Brain microvascular endothelial cell (primary cell): ENCODE measurements at regions not wholly inside any gene's neighbourhood (a gene's known extent, or its start where the extent isn't known, plus 50 kb on each side); places are given as distances from the start of the nearest gene placed in this dataset.

Source experiments
- DNase-seq: peaks from one replicate; pipeline ENCODE4 v3.0.0-alpha.2; 2020
- H3K27ac ChIP-seq: fragments of 250-450 bp; sonication (Bioruptor Pico); 2 replicates; pipeline ENCODE4 v1.5.1; 2020; ENCODE audit warnings: mild to moderate bottlenecking, moderate library complexity
- H3K27me3 ChIP-seq: fragments of 250-450 bp; sonication (Bioruptor Pico); replicated peaks from 2 replicates; pipeline ENCODE4 v1.5.1; 2020; ENCODE audit warnings: mild to moderate bottlenecking
- H3K36me3 ChIP-seq: fragments of 250-450 bp; sonication (Bioruptor Pico); replicated peaks from 2 replicates; pipeline ENCODE4 v1.5.1; 2020; ENCODE audit warnings: mild to moderate bottlenecking
- H3K4me3 ChIP-seq: 2 replicates; pipeline ENCODE4 v1.5.1; 2011; ENCODE audit warnings: low read depth, mild to moderate bottlenecking, control low read depth, low read length, moderate library complexity
- in situ Hi-C: cut with HindIII; loops from 2 replicates; pipeline ENCODE4 v1.10.0; 2017; ENCODE audit warnings: low sequenced_read_pairs, low pct_ligation_motif_present
- TF ChIP-seq, protein P1 (sequence below): IDR thresholded peaks from 2 replicates; pipeline ENCODE4 v1.5.1; 2011; ENCODE audit warnings: low read depth, mild to moderate bottlenecking, moderate library complexity, low read length, control low read depth, inconsistent platforms; ENCODE audit errors: missing control alignments

DNA sequence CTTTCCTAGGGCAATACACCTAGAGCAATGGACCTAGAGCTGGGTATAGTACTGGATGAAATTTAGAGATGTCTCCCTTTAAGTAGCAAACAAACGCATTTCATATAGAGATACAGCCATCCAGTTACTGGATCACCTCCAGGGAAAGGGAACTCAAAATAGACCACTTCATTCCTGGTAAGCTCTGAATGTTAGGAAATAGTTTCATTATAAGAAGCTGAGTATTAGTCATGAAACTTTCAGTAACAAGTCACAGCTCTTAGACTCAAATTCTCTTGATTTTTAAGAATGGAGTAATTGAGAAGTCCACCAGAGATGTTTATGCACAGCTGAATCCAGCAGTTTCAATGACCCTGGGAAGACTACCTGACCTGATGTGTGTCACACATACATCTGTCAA is 221.9 kb downstream of the FAM76B start:
- DNase-seq = no peak
- in situ Hi-C loops = no loop called here

DNA sequence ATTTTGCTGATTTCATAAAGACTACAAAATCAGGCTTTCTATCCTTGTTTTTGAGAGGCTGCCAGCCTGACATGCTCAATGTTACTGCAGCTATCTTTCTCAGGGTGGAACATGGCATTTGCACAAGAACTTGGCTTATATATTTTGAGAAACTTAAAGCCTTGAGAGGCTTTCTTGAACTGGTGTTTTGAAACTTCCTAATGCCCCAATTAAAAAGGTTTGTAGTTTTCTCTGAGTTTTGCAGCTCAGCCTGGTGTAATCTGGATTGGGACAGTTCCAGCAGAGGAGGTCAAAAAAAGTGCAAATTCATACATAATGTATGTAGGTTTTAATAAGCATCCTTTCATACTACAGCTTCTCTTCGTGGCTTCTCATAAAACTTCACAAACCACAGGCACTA is 223.4 kb downstream of the FAM76B start:
- no peaks in the 10 kb centered on the region for H3K27me3 ChIP-seq
- no peak for DNase-seq
- H3K4me3 ChIP-seq = no peak overlapping the region
- in situ Hi-C loops = no loop called here
- H3K27ac ChIP-seq = no peak overlapping the region
- no peaks in the 10 kb centered on the region for H3K36me3 ChIP-seq
- TF ChIP-seq, protein P1, sequence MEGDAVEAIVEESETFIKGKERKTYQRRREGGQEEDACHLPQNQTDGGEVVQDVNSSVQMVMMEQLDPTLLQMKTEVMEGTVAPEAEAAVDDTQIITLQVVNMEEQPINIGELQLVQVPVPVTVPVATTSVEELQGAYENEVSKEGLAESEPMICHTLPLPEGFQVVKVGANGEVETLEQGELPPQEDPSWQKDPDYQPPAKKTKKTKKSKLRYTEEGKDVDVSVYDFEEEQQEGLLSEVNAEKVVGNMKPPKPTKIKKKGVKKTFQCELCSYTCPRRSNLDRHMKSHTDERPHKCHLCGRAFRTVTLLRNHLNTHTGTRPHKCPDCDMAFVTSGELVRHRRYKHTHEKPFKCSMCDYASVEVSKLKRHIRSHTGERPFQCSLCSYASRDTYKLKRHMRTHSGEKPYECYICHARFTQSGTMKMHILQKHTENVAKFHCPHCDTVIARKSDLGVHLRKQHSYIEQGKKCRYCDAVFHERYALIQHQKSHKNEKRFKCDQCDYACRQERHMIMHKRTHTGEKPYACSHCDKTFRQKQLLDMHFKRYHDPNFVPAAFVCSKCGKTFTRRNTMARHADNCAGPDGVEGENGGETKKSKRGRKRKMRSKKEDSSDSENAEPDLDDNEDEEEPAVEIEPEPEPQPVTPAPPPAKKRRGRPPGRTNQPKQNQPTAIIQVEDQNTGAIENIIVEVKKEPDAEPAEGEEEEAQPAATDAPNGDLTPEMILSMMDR = no peak

More for the DNA sequence above, 221.9 kb downstream of the FAM76B start:
- Histone ChIP-seq H3K36me3 (no peaks in the 10 kb centered on the region), H3K27me3 (no peaks in the 10 kb centered on the region), H3K27ac (no peak overlapping the region), H3K4me3 (no peak overlapping the region)
- TF ChIP-seq, protein P1 = no peak

DNA sequence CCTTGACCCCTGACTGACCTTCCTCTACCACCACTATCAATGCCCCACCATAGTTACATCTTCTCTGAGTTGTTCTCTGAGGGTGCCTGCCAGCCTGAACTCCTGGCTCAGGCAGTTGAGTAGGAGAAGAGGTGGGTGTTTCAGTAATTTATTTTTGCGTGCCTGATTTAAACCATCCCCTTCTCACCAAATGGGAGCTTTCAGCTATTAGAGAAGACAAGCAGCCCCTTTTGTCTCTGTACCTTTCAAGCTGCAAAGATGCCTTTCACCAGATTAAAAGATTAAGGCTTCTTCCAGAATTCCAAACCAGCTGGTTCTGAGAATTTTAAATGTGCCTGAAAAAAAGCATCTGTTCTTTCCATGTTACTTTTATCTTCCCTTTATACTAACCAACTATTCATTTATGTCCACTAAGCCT is 223.8 kb downstream of the FAM76B start:
- no peak overlapping the region for H3K27ac ChIP-seq
- no peak overlapping the region for H3K4me3 ChIP-seq
- H3K36me3 ChIP-seq = no peaks in the 10 kb centered on the region
- no peaks in the 10 kb centered on the region for H3K27me3 ChIP-seq
- no peak for DNase-seq
- in situ Hi-C loops = no loop called here
- TF ChIP-seq, protein P1 = no peak

DNA sequence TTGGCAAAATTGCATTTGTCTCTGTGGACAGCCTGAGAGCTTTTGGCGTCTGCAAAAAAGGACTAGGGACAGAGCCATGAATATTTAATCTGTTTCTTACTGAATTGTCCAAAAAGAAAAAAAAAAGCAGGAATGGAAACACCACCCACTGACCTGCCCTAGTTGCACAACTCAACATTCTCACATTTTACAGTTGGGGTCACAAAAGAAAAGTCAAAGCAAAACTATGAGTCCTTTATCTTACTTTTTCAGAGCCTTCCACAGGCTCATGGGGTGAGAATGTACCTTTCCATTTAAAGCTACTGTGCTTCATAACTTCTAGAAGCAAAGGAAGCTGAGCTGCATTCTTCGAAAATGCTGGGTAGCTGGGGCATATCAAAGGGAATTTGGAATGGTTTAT is 225.7 kb downstream of the FAM76B start:
- H3K27me3 ChIP-seq = no peaks in the 10 kb centered on the region
- no peaks in the 10 kb centered on the region for H3K36me3 ChIP-seq
- H3K4me3 ChIP-seq = no peak overlapping the region
- DNase-seq = no peak
- H3K27ac ChIP-seq = no peak overlapping the region
- TF ChIP-seq, protein P1 = no peak
- in situ Hi-C loops = no loop called here

DNA sequence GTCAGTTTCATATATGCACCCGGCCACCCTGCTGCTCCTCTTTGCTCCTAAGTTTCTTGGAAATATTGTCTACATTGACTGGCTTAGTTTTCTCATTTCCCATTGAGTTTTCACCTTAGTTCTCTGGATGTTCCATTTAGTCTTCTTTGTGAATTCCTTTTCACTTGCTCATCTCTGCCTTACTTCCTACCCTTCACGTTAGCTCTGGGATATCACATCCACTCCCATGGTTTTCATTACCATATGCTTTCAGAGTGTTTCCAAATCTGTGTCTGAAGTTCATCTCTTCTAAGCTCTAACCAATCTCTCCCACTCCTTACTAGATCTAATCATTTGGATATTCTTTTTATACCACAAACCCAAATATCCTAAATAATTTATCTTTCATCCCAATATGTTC is 226.4 kb downstream of the FAM76B start:
- H3K27ac ChIP-seq = no peak overlapping the region
- no peaks in the 10 kb centered on the region for H3K36me3 ChIP-seq
- no peak for DNase-seq
- no peak overlapping the region for H3K4me3 ChIP-seq
- in situ Hi-C loops = no loop called here
- TF ChIP-seq, protein P1 = no peak
- no peaks in the 10 kb centered on the region for H3K27me3 ChIP-seq

DNA sequence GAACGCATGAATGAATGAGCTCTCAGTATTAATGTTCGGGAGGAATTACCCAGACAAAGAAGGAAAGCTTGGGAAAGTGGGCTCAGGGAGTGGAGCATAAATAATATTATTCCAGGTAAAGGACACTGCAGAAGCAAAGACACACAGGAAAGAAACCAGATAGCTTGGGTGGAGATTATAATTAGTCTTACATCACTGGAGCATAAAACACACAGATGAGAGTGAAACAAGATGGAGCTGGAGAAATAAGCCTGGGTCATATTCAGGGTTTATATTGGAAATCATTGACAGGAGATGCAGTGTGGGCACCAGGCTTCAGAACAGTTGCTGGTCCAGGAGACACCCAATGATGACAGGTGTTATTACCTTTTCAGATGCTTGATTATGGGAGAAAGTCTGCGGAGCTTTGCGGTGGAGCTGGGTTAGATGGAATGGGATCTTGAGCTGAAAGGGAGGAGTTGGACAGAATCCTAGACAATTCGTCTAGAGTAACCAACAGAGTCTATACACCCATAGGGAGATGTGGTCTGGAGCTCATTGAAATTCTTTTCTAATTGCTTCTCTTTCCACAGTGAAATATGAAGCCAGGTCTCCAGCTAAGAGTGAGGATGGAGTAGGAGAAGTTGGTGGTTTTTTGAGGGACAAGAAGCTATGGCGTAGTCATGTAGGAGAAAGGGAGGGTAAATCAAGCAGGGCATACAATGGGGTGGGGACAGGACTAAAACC is 227.2 kb downstream of the FAM76B start:
- no peak overlapping the region for H3K27ac ChIP-seq
- no peak for DNase-seq
- H3K27me3 ChIP-seq = no peaks in the 10 kb centered on the region
- H3K4me3 ChIP-seq = no peak overlapping the region
- TF ChIP-seq, protein P1 = no peak
- no peaks in the 10 kb centered on the region for H3K36me3 ChIP-seq
- in situ Hi-C loops = no loop called here
